GM12878 (cell line): ENCODE measurements at regions not wholly inside any gene's neighbourhood (a gene's known extent, or its start where the extent isn't known, plus 50 kb on each side); places are given as distances from the start of the nearest gene placed in this dataset.

Experiments used
- ATAC-seq: fragments of 200-7000 bp; cut with Tn5 transposase; 3 replicates; pipeline ENCODE4 v1.9.1; 2020; ENCODE audit warnings: mild to moderate bottlenecking, moderate library complexity
- BruUV-seq: library from RNA; stranded (reverse); fragments of 400-500 nt; replicated peaks from 2 replicates; lab custom pipeline; 2021; lab: Mats Ljungman, UMichigan
- CTCF ChIA-PET: fragments of 300-600 bp; sonication (Branson Sonifier 250); formaldehyde crosslinking; extraction: SDS; loops from one replicate; lab custom pipeline; 2021; ENCODE audit warnings: inconsistent platforms; lab: Yijun Ruan, JAX
- POLR2A ChIA-PET: fragments of 350-600 bp; formaldehyde crosslinking; extraction: SDS; loops from one replicate; lab custom pipeline; 2021; ENCODE audit warnings: inconsistent platforms; lab: Charles Lee
- RAD21 ChIA-PET: fragments of 300-600 bp; sonication (Branson Sonifier 250); formaldehyde crosslinking; loops from one replicate; lab custom pipeline; 2023; ENCODE audit warnings: antibody characterized with exemption; ENCODE audit not compliant: unreplicated experiment; lab: Charles Lee
- SMC1A ChIA-PET: fragments of 300-600 bp; sonication (Branson Sonifier 250); formaldehyde crosslinking; loops from one replicate; lab custom pipeline; 2023; ENCODE audit not compliant: unreplicated experiment, uncharacterized antibody; lab: Charles Lee
- DNase-seq: peaks from one replicate; pipeline ENCODE4 v3.0.0-alpha.2; 2011; ENCODE audit warnings: low read depth, low spot score
- FAIRE-seq: peaks from 3 replicates; lab custom pipeline; 2011; peaks lifted over from hg19 to GRCh38; lab: Jason Lieb, UNC
- H2AFZ ChIP-seq: 2 replicates; pipeline ENCODE4 v1.6.0; 2011; ENCODE audit warnings: low read depth, low read length, control low read depth; ENCODE audit not compliant: control insufficient read depth
- H3K27ac ChIP-seq: 2 replicates; pipeline ENCODE4 v1.5.1; 2011; ENCODE audit warnings: control low read depth; ENCODE audit not compliant: control insufficient read depth, insufficient read depth
- H3K27me3 ChIP-seq, 2 experiments: replicated peaks in 1 of 2; 2 replicates each; pipeline versions ENCODE4 v1.6.0 to v1.6.1; 2011; ENCODE audit warnings: low read length in 1 of 2; ENCODE audit not compliant: control insufficient read depth in 2 of 2, insufficient read depth in 2 of 2
- H3K36me3 ChIP-seq, 2 experiments: 2 replicates each; pipeline ENCODE4 v1.5.1; 2011; ENCODE audit warnings: low read length in 1 of 2; ENCODE audit not compliant: control insufficient read depth in 2 of 2, insufficient read depth in 2 of 2
- H3K4me1 ChIP-seq: 2 replicates; pipeline ENCODE4 v1.6.1; 2011; ENCODE audit warnings: mild to moderate bottlenecking, low read length, moderate library complexity, mixed read lengths; ENCODE audit not compliant: control insufficient read depth, insufficient read depth
- H3K4me2 ChIP-seq: 2 replicates; pipeline ENCODE4 v1.6.0; 2011; ENCODE audit warnings: control low read depth; ENCODE audit not compliant: control insufficient read depth, insufficient read depth
- H3K4me3 ChIP-seq: fragments of 200-600 bp; sonication (generic); 2 replicates; pipeline ENCODE4 v1.5.1; 2016
- H3K79me2 ChIP-seq: 2 replicates; pipeline ENCODE4 v1.6.0; 2011; ENCODE audit warnings: low read length; ENCODE audit not compliant: control insufficient read depth, insufficient read depth
- H3K9ac ChIP-seq: 2 replicates; pipeline ENCODE4 v1.8.0; 2011; ENCODE audit warnings: low read length, control low read depth, mixed read lengths; ENCODE audit not compliant: control insufficient read depth, insufficient read depth
- H3K9me3 ChIP-seq: replicated peaks from 3 replicates; pipeline ENCODE4 v1.5.1; 2011; ENCODE audit warnings: mild to moderate bottlenecking, low read length; ENCODE audit not compliant: control insufficient read depth, insufficient read depth
- H4K20me1 ChIP-seq: 2 replicates; pipeline ENCODE4 v1.6.0; 2011; ENCODE audit not compliant: control insufficient read depth, insufficient read depth
- ATF2 ChIP-seq: IDR thresholded peaks from 2 replicates; pipeline ENCODE4 v1.6.1; 2012; ENCODE audit warnings: low read length, inconsistent platforms
- CHD4 ChIP-seq: fragments of 200-600 bp; sonication (generic); IDR thresholded peaks from 2 replicates; pipeline ENCODE4 v1.6.1; 2016; ENCODE audit warnings: mild to moderate bottlenecking
- E2F4 ChIP-seq: IDR thresholded peaks from 2 replicates; pipeline ENCODE4 v1.6.1; 2012; ENCODE audit warnings: low read depth, low read length, improper control_type of control experiment
- FOXM1 ChIP-seq: IDR thresholded peaks from 2 replicates; pipeline ENCODE4 v1.6.1; 2012; ENCODE audit warnings: low read depth, mild to moderate bottlenecking, inconsistent platforms, low read length, moderate library complexity
- MYC ChIP-seq: IDR thresholded peaks from 2 replicates; pipeline ENCODE4 v1.6.1; 2011; ENCODE audit warnings: mild to moderate bottlenecking, low read length, moderate library complexity, inconsistent platforms; ENCODE audit not compliant: insufficient read depth, insufficient replicate concordance, insufficient read length, severe bottlenecking
- NKRF ChIP-seq: fragments of 450-650 bp; conservative IDR thresholded peaks from 2 replicates; pipeline ENCODE4 v1.6.1; 2017; ENCODE audit warnings: mild to moderate bottlenecking, moderate library complexity
- PKNOX1 ChIP-seq: fragments of 450-650 bp; IDR thresholded peaks from 2 replicates; pipeline ENCODE4 v1.6.1; 2016; ENCODE audit warnings: mild to moderate bottlenecking
- STAT3 ChIP-seq: IDR thresholded peaks from 2 replicates; pipeline ENCODE4 v1.6.1; 2011; ENCODE audit warnings: low read depth, low read length, improper control_type of control experiment
- SUPT20H ChIP-seq: IDR thresholded peaks from 2 replicates; pipeline ENCODE4 v1.6.1; 2011; ENCODE audit warnings: low read depth, mild to moderate bottlenecking, low read length, moderate library complexity, borderline replicate concordance; ENCODE audit not compliant: control insufficient read depth
- USF1 ChIP-seq: IDR thresholded peaks from 2 replicates; pipeline ENCODE4 v1.6.1; 2011; ENCODE audit warnings: borderline replicate concordance, low read depth, mild to moderate bottlenecking, moderate library complexity, mixed read lengths, low read length; ENCODE audit not compliant: insufficient read depth; ENCODE audit errors: extremely low read length
- WGBS: methylation state at CpG from one replicate; pipeline ENCODE4 v1.1.6; 2016; ENCODE audit warnings: low lambda C conversion rate; ENCODE audit not compliant: insufficient replicate concordance, insufficient coverage; ENCODE audit errors: missing lambda C conversion rate; 5-methylcytosine and 5-hydroxymethylcytosine counted together
- in situ Hi-C: fragments of 300-500 bp; cut with MboI; formaldehyde crosslinking; loops from 9 replicates; pipeline ENCODE4 v1.14.3; 2018; ENCODE audit warnings: mixed read lengths
- intact Hi-C: fragments of 100-400 bp; cut with micrococcal nuclease; formaldehyde crosslinking; loops from one replicate; pipeline ENCODE4 v1.14.2; 2022; ENCODE audit not compliant: unreplicated experiment

- in situ Hi-C loops = no loop called here
- SMC1A ChIA-PET = no interaction called here
- Histone ChIP-seq H3K4me1 (no peaks in the 10 kb centered on the region), H3K9ac (no peak overlapping the region), H3K27me3 (no peaks in the 10 kb centered on the region), H3K79me2 (no peaks in the 10 kb centered on the region), H2AFZ (no peak overlapping the region), H3K9me3 (no peaks in the 10 kb centered on the region), H3K4me2 (no peak overlapping the region), H3K4me3 (no peak overlapping the region), H3K27ac (no peak overlapping the region), H3K36me3 (no peaks in the 10 kb centered on the region), H4K20me1 (no peaks in the 10 kb centered on the region)
- ATAC-seq = no peak
- CTCF ChIA-PET = no interaction called here
- RAD21 ChIA-PET = no interaction called here
- TF ChIP-seq MYC (no peak), ATF2 (no peak), SUPT20H (no peak), CHD4 (no peak), FOXM1 (no peak)
- no peak for DNase-seq
- 0% methylated on average over 1 of the region's 1 CpG for WGBS
- intact Hi-C loops = no loop called here
- no peak for FAIRE-seq
- no TSS peak for BruUV-seq
- POLR2A ChIA-PET = no interaction called here
Observed at GRCh38 chr6:76776876-76777275, 686.4 kb downstream of the HTR1B start.

GRCh38 chr6:76774781-76775384 is 688.4 kb downstream of the HTR1B start:
- Histone ChIP-seq H3K79me2 (no peaks in the 10 kb centered on the region), H3K9me3 (no peaks in the 10 kb centered on the region), H4K20me1 (no peaks in the 10 kb centered on the region), H3K27ac (no peak overlapping the region), H3K4me1 (no peaks in the 10 kb centered on the region), H3K36me3 (no peaks in the 10 kb centered on the region), H3K4me3 (no peak overlapping the region), H3K9ac (no peak overlapping the region), H3K4me2 (no peak overlapping the region), H2AFZ (no peak overlapping the region), H3K27me3 (no peaks in the 10 kb centered on the region)
- RAD21 ChIA-PET = no interaction called here
- CTCF ChIA-PET = interaction anchor here (1.4 kb wide), 1 partner anchor 17 kb away, joined by 3 read pairs; no protein-coding TSS in a partner anchor
- intact Hi-C loops (no loop called here), in situ Hi-C loops (no loop called here)
- SMC1A ChIA-PET = interaction anchor here (1.3 kb wide), 1 partner anchor 27 kb away, joined by 3 read pairs; no protein-coding TSS in a partner anchor
- POLR2A ChIA-PET = no interaction called here
- ATAC-seq (no peak), FAIRE-seq (no peak), DNase-seq (no peak)
- no TSS peak for BruUV-seq
- 6% methylated on average over 6 of the region's 6 CpGs for WGBS
- TF ChIP-seq PKNOX1 (no peak), STAT3 (no peak), NKRF (no peak), E2F4 (no peak), USF1 (no peak)
